B cell (primary cell): ENCODE measurements at regions not wholly inside any gene's neighbourhood (a gene's known extent, or its start where the extent isn't known, plus 50 kb on each side); places are given as distances from the start of the nearest gene placed in this dataset.

Source experiments
- ATAC-seq: fragments of 200-7000 bp; cut with Tn5 transposase; one replicate; pipeline ENCODE4 v1.10.0; 2021; ENCODE audit warnings: low read depth, mild to moderate bottlenecking, moderate number of reproducible peaks, moderate library complexity
- CTCF ChIA-PET: fragments of 350-600 bp; sonication (Branson Sonifier 250); formaldehyde crosslinking; loops from one replicate; lab custom pipeline; 2021; ENCODE audit warnings: antibody characterized with exemption, inconsistent platforms; lab: Charles Lee
- POLR2A ChIA-PET: fragments of 350-600 bp; sonication (Branson Sonifier 250); formaldehyde crosslinking; loops from one replicate; lab custom pipeline; 2021; ENCODE audit warnings: antibody characterized with exemption; lab: Charles Lee
- DNase-seq: peaks from one replicate; pipeline ENCODE4 v3.0.0; 2013
- H2AFZ ChIP-seq: 2 replicates; pipeline ENCODE4 v1.6.1; 2012; ENCODE audit warnings: mild to moderate bottlenecking, low read depth, low read length; ENCODE audit not compliant: insufficient read depth, poor library complexity, severe bottlenecking
- H3K27ac ChIP-seq, 2 donors: 1 replicate in 1 of 2; 2 replicates in 1 of 2; pipeline ENCODE4 v1.5.1; 2012 to 2013; ENCODE audit warnings: low read length in 2 of 2, mild to moderate bottlenecking in 2 of 2, moderate library complexity in 1 of 2
- H3K27me3 ChIP-seq, 4 experiments: fragments of 200-600 bp in 1 of 4; sonication (generic) in 1 of 4; replicated peaks in 1 of 4; 1 replicate in 2 of 4; 2 replicates in 2 of 4; pipeline versions ENCODE4 v1.6.1 to v1.7.0; 2013 to 2016; ENCODE audit warnings: low read length in 3 of 4, mild to moderate bottlenecking in 2 of 4, mixed read lengths in 1 of 4, moderate library complexity in 1 of 4; ENCODE audit not compliant: insufficient read depth in 4 of 4, control insufficient read depth in 3 of 4; ENCODE audit errors: control extremely low read depth in 1 of 4
- H3K36me3 ChIP-seq, 2 experiments: replicated peaks in 1 of 2; 1 replicate in 1 of 2; 2 replicates in 1 of 2; pipeline versions ENCODE4 v1.6.1 to v1.7.1; 2013; ENCODE audit warnings: low read length in 1 of 2; ENCODE audit not compliant: insufficient read depth in 2 of 2, control insufficient read depth in 1 of 2; ENCODE audit errors: control extremely low read depth in 1 of 2, extremely low read depth in 1 of 2
- H3K4me1 ChIP-seq, 2 donors: fragments of 200-600 bp in 1 of 2; sonication (generic) in 1 of 2; 1 replicate in 1 of 2; 2 replicates in 1 of 2; pipeline versions ENCODE4 v1.5.1 to v1.6.1; 2013 to 2017; ENCODE audit warnings: low read length in 2 of 2; ENCODE audit not compliant: control insufficient read depth in 2 of 2, insufficient read depth in 2 of 2
- H3K4me2 ChIP-seq: replicated peaks from 2 replicates; pipeline ENCODE3; 2012; ENCODE audit warnings: mild to moderate bottlenecking, low read depth, low read length; ENCODE audit not compliant: poor library complexity, severe bottlenecking
- H3K4me3 ChIP-seq, 5 experiments: fragments of 200-600 bp in 1 of 5; sonication (generic) in 1 of 5; 1 replicate in 3 of 5; 2 replicates in 2 of 5; pipeline versions ENCODE4 v1.5.1 to v1.7.0; 2011 to 2016; ENCODE audit warnings: low read length in 4 of 5, mild to moderate bottlenecking in 4 of 5, low read depth in 2 of 5, control low read depth in 1 of 5, moderate library complexity in 1 of 5; ENCODE audit not compliant: insufficient read depth in 1 of 5; ENCODE audit errors: control extremely low read depth in 1 of 5, extremely low read depth in 1 of 5
- H3K79me2 ChIP-seq: fragments of 200-600 bp; sonication (generic); one replicate; pipeline ENCODE4 v1.6.0; 2016; ENCODE audit warnings: low read length; ENCODE audit not compliant: control insufficient read depth, insufficient read depth
- H3K9ac ChIP-seq: fragments of 200-600 bp; sonication (generic); 2 replicates; pipeline ENCODE4 v1.6.1; 2017; ENCODE audit warnings: mild to moderate bottlenecking, low read length, moderate library complexity
- H3K9me3 ChIP-seq, 3 donors: one replicate each; pipeline versions ENCODE4 v1.6.1 to v1.7.1; 2013; ENCODE audit warnings: low read length in 2 of 3; ENCODE audit not compliant: control insufficient read depth in 2 of 3, insufficient read depth in 1 of 3; ENCODE audit errors: control extremely low read depth in 1 of 3
- H4K20me1 ChIP-seq: 2 replicates; pipeline ENCODE4 v1.6.0; 2012; ENCODE audit warnings: mild to moderate bottlenecking, low read length; ENCODE audit not compliant: insufficient read depth, control insufficient read depth, poor library complexity, severe bottlenecking
- H3K27ac Mint-ChIP-seq: one replicate; pipeline ENCODE4 v1.8.0; 2021; ENCODE audit warnings: mixed read lengths
- H3K27me3 Mint-ChIP-seq: one replicate; pipeline ENCODE4 v1.8.0; 2021; ENCODE audit warnings: mixed read lengths
- H3K4me1 Mint-ChIP-seq: one replicate; pipeline ENCODE4 v1.8.0; 2021; ENCODE audit warnings: mixed read lengths
- H3K4me3 Mint-ChIP-seq: one replicate; pipeline ENCODE4 v1.8.0; 2021; ENCODE audit warnings: mixed read lengths
- H3K9me3 Mint-ChIP-seq: one replicate; pipeline ENCODE4 v1.8.0; 2022; ENCODE audit warnings: mixed read lengths; ENCODE audit not compliant: insufficient read depth
- CTCF ChIP-seq: fragments of 200-600 bp; IDR thresholded peaks from one replicate; pipeline ENCODE4 v1.8.0; 2022; ENCODE audit warnings: antibody characterized with exemption, mild to moderate bottlenecking
- EZH2 ChIP-seq: IDR thresholded peaks from 2 replicates; pipeline ENCODE4 v1.6.1; 2012; ENCODE audit warnings: borderline replicate concordance, low read depth, mild to moderate bottlenecking, moderate library complexity, low read length; ENCODE audit not compliant: insufficient read depth, poor library complexity, severe bottlenecking
- WGBS: methylation state at CpG from one replicate; pipeline ENCODE4 v1.1.5; 2013; ENCODE audit warnings: missing lambda C conversion rate; ENCODE audit not compliant: insufficient coverage; 5-methylcytosine and 5-hydroxymethylcytosine counted together
- intact Hi-C: fragments of 100-400 bp; cut with micrococcal nuclease; formaldehyde crosslinking; loops from one replicate; pipeline ENCODE4 v1.10.0; 2022

- Mint-ChIP-seq H3K27ac (no peak overlapping the region), H3K4me3 (no peak overlapping the region), H3K27me3 (peaks cover 12% of the 10 kb centered on the region), H3K9me3 (no peaks in the 10 kb centered on the region), H3K4me1 (no peaks in the 10 kb centered on the region)
- intact Hi-C loops: no loop called here
- H3K27ac ChIP-seq: no peak overlapping the region
- no peaks in the 10 kb centered on the region for H3K4me1 ChIP-seq
- no peaks in the 10 kb centered on the region for H4K20me1 ChIP-seq
- H3K9me3 ChIP-seq: peaks cover 0 to 1% (median 0%) of the 10 kb centered on the region in 3 donors
- no CpG with 5 or more reads among the region's 1 CpG for WGBS
- TF ChIP-seq EZH2: no peak
- no peak for TF ChIP-seq CTCF
- no peak overlapping the region for H3K4me3 ChIP-seq
- H3K36me3 ChIP-seq: no peaks in the 10 kb centered on the region
- no peak overlapping the region for H3K9ac ChIP-seq
- no peak overlapping the region for H3K4me2 ChIP-seq
- H3K79me2 ChIP-seq: no peaks in the 10 kb centered on the region
- DNase-seq (no peak), ATAC-seq (no peak)
- ChIA-PET POLR2A (no interaction called here), CTCF (interaction anchor here (1.2 kb wide), 1 partner anchor 325 kb away, joined by 3 read pairs; no protein-coding TSS in a partner anchor)
- H3K27me3 ChIP-seq: no peaks in the 10 kb centered on the region
- no peak overlapping the region for H2AFZ ChIP-seq
These were observed 302.3 kb upstream of the RUNX1 start for GRCh38 chr21:35351434-35351833.

GRCh38 chr21:35350965-35351364, 301.9 kb upstream of the RUNX1 start:
- Histone ChIP-seq H4K20me1 (no peaks in the 10 kb centered on the region), H3K79me2 (no peaks in the 10 kb centered on the region), H3K4me1 (no peaks in the 10 kb centered on the region), H3K9ac (no peak overlapping the region), H3K4me3 (no peak overlapping the region), H3K27me3 (no peaks in the 10 kb centered on the region), H3K27ac (no peak overlapping the region), H3K36me3 (no peaks in the 10 kb centered on the region), H2AFZ (no peak overlapping the region), H3K9me3 (peaks cover 0 to 1% (median 0%) of the 10 kb centered on the region in 3 donors), H3K4me2 (no peak overlapping the region)
- H3K4me1 Mint-ChIP-seq: no peaks in the 10 kb centered on the region
- WGBS: 92% methylated on average over 2 of the region's 2 CpGs
- no peak overlapping the region for H3K4me3 Mint-ChIP-seq
- no peak overlapping the region for H3K27ac Mint-ChIP-seq
- no peaks in the 10 kb centered on the region for H3K9me3 Mint-ChIP-seq
- H3K27me3 Mint-ChIP-seq: peaks cover 12% of the 10 kb centered on the region
- TF ChIP-seq EZH2 (no peak), CTCF (no peak)
- ATAC-seq (no peak), DNase-seq (no peak)
- intact Hi-C loops: no loop called here
- ChIA-PET POLR2A (no interaction called here), CTCF (interaction anchor here (1.2 kb wide), 1 partner anchor 325 kb away, joined by 3 read pairs; no protein-coding TSS in a partner anchor)
